ENCODE measurements at regions not wholly inside any gene's neighbourhood (a gene's known extent, or its start where the extent isn't known, plus 50 kb on each side); places are given as distances from the start of the nearest gene placed in this dataset.
"Not testable (repeated sequence)": the region's sequence is repeated elsewhere in the genome, so short reads cannot be mapped to it uniquely, and the experiment has no call there.

- no peak for DNase-seq
- H4K20me1 ChIP-seq (ENCODE audit: insufficient read depth, low read length) = no peaks in the 10 kb centered on the region
- H3K4me2 ChIP-seq (ENCODE audit: low read depth, low read length) = no peak overlapping the region
Measured at GRCh38 chr7:149635561-149636329, 137.6 kb downstream of the ZNF467 start.

DNA sequence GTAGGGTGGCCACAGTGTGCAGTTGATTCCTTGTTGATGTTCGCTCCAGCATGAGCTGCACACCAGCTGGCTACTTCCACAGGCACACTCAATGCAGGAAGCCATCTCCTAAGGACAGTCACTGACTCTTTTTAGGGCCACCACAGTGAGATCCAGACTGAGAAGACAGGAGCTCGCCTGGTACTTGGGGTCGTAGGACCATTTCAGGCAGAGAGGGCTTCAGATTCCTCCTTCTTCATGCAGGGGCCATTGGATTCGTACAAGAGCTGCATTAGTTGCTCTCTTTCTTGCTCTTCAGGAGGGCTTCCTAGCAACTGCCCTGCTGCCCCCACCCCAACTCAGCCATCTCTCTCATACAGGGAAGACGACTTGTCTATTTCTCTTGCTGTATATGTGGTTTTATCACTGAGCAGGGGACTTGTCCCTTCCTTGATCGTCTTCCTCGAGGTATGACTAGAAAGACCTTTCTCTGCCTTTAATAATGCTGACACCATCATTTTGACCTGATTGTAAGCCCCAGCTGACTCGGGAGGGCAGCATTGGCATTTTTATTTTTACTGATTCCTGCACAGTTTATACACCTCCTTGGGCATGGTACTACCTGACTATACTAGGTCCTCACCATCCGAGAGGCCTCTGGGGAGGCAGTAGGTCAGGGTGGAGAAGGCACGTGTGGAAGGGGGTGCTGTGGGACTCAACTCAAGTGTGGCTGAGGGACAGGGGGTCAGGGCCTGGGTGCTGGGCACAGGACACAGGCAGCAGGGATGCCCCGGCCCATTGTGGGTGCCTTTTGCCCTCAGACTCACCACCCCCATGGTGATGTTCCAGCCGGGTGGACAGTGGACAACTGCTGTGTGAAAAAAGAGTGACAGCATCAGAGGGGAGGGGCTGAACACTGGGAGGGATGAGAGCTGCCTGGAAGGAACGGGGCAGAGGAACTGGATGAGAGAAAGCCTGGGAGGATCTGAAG, 136.7 kb upstream of the ZNF746 start:
- Histone ChIP-seq H3K9ac (ENCODE audit: low read length) (no peak overlapping the region), H3K4me1 (ENCODE audit: low read length) (no peaks in the 10 kb centered on the region), H3F3A (ENCODE audit: insufficient read depth, low read length) (no peaks in the 10 kb centered on the region), H3K9me3 (replicated peaks; ENCODE audit: insufficient read depth, low read length) (no peaks in the 10 kb centered on the region), H3K36me3 (replicated peaks; ENCODE audit: insufficient read depth, low read length) (no peaks in the 10 kb centered on the region), H3K27ac (ENCODE audit: low read length) (no peak overlapping the region), H3K4me2 (ENCODE audit: low read depth, low read length) (no peak overlapping the region), H3K79me2 (ENCODE audit: low read length) (no peaks in the 10 kb centered on the region), H3K4me3 (ENCODE audit: low read length) (no peak overlapping the region), H3K27me3 (replicated peaks; ENCODE audit: insufficient read depth, low read length) (peaks cover 13% of the 10 kb centered on the region), H3K9me2 (replicated peaks; ENCODE audit: insufficient read depth, low read length) (no peaks in the 10 kb centered on the region), H4K20me1 (ENCODE audit: insufficient read depth, low read length) (no peaks in the 10 kb centered on the region), H2AFZ (ENCODE audit: low read length) (no peak overlapping the region)
- no peak for DNase-seq
- no peak for TF ChIP-seq EZH2phosphoT487 (IDR thresholded peaks at IDR 0.05; ENCODE audit: low read length)
- TF ChIP-seq CTCF (IDR thresholded peaks at IDR 0.05; ENCODE audit: low read length) = no peak
- no peak for TF ChIP-seq EZH2 (optimal IDR thresholded peaks at IDR 0.05; ENCODE audit: low read depth, low read length)

More at GRCh38 chr7:149635561-149636329, 137.6 kb downstream of the ZNF467 start:
- H3K9me2 ChIP-seq (replicated peaks; ENCODE audit: insufficient read depth, low read length) = no peaks in the 10 kb centered on the region
- no peak overlapping the region for H3K27ac ChIP-seq (ENCODE audit: low read length)
- H3K9ac ChIP-seq (ENCODE audit: low read length) = no peak overlapping the region
- TF ChIP-seq CTCF (IDR thresholded peaks at IDR 0.05; ENCODE audit: low read length) (no peak), EZH2phosphoT487 (IDR thresholded peaks at IDR 0.05; ENCODE audit: low read length) (no peak), EZH2 (optimal IDR thresholded peaks at IDR 0.05; ENCODE audit: low read depth, low read length) (no peak)
- H3F3A ChIP-seq (ENCODE audit: insufficient read depth, low read length) = no peaks in the 10 kb centered on the region
- H2AFZ ChIP-seq (ENCODE audit: low read length) = no peak overlapping the region
- no peaks in the 10 kb centered on the region for H3K79me2 ChIP-seq (ENCODE audit: low read length)
- 0 out of 2 replicates have a peak, but pooled peaks cover 7% of the 10 kb centered on the region for H3K27me3 ChIP-seq (replicated peaks; ENCODE audit: insufficient read depth, low read length)
- no peaks in the 10 kb centered on the region for H3K9me3 ChIP-seq (replicated peaks; ENCODE audit: insufficient read depth, low read length)
- no peak overlapping the region for H3K4me3 ChIP-seq (ENCODE audit: low read length)
- no peaks in the 10 kb centered on the region for H3K4me1 ChIP-seq (ENCODE audit: low read length)
- no peaks in the 10 kb centered on the region for H3K36me3 ChIP-seq (replicated peaks; ENCODE audit: insufficient read depth, low read length)

DNA sequence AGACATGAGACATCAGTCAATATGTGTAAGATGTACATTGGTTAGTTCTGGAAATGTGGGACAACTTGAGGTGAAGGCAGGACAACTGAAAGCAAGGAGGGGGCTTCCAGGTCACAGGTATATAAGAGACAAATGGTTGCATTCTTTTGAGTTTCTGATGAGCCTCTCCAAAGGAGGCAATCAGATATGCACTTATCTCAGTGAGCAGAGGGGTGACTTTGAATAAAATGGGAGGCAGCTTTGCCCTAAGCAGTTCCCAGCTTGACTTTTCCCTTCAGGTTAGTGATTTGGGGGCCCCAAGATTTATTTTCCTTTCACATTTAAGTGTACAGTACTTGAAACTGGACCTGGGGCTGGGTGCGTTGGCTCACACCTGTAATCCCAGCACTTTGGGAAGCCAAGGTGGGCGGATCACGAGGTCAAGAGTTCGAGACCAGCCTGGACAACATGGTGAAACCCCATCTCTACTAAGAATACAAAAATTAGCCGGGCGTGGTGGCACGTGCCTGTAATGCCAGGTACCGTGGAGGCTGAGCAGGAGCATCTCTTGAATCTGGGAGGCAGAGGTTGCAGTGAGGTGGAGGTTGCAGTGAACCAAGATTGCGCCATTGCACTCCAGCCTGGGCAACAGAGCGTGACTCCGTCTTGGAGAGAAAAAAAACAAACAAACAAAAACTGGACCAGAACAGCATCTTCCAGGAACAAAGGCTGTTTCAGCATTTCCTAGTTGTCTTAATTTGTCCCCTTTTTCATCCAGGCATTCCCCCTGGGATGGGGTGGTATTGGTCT, 130.9 kb upstream of the ZNF746 start:
- not testable (repeated sequence) for DNase-seq; H3K4me1 ChIP-seq (ENCODE audit: low read length); H3K4me2 ChIP-seq (ENCODE audit: low read depth, low read length); H3K36me3 ChIP-seq (replicated peaks; ENCODE audit: insufficient read depth, low read length); H4K20me1 ChIP-seq (ENCODE audit: insufficient read depth, low read length); H3K9ac ChIP-seq (ENCODE audit: low read length); H3K4me3 ChIP-seq (ENCODE audit: low read length); H3K9me2 ChIP-seq (replicated peaks; ENCODE audit: insufficient read depth, low read length); H3K27ac ChIP-seq (ENCODE audit: low read length); H3K79me2 ChIP-seq (ENCODE audit: low read length); H3K9me3 ChIP-seq (replicated peaks; ENCODE audit: insufficient read depth, low read length); H3F3A ChIP-seq (ENCODE audit: insufficient read depth, low read length); H2AFZ ChIP-seq (ENCODE audit: low read length)
- peaks cover 33% of the 10 kb centered on the region for H3K27me3 ChIP-seq (replicated peaks; ENCODE audit: insufficient read depth, low read length)
